HG02759 (cell line): ENCODE measurements at regions not wholly inside any gene's neighbourhood (a gene's known extent, or its start where the extent isn't known, plus 50 kb on each side); places are given as distances from the start of the nearest gene placed in this dataset.
A peak's percentile ranks its signal among the peaks of the same experiment; 100 is the strongest.
"Not testable (repeated sequence)": the region's sequence is repeated elsewhere in the genome, so short reads cannot be mapped to it uniquely, and the experiment has no call there.

Experiments used
- ATAC-seq: cut with Tn5 transposase; IDR thresholded peaks from one replicate; pipeline ENCODE4 v1.9.1; 2021; ENCODE audit warnings: mild to moderate bottlenecking, moderate library complexity; ENCODE audit not compliant: unreplicated experiment

DNA sequence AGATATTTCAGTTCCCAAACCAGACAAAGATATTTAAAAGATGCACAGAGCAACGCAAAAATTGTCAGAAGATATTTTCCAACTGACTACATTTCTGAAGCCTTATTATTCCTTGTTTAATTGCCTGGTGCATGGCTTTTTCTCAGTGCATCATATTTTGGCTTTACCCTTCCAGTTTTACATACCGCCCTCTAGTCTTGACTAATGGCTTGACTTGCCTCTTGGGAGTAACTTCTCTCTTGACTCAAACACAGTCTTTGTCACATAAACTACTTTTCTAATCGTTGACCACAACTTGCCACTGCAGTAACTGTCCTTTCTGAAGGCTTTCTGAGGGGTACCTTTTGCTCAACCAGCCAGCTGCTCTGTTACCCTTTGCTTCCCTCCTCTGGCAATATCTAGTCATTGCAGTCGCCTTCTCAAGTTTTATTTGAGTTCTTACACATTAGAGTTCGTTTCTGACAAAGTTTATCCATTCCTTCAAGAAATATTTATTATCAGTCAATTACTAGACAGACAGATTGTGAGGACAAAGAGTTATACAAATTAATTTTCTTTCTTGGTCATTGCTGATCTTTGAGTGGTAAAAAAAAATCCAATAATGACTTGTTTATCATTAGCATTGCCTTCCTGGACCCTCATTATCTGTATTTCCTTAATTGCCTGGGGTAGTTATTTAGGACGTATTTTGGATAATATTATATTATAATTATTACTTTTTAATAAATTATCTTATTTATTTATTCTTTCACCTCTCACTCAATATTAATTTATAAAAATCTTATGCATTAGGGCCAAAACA, 506.9 kb upstream of the PCDH10 start:
- ATAC-seq: peak; percentile 52

DNA sequence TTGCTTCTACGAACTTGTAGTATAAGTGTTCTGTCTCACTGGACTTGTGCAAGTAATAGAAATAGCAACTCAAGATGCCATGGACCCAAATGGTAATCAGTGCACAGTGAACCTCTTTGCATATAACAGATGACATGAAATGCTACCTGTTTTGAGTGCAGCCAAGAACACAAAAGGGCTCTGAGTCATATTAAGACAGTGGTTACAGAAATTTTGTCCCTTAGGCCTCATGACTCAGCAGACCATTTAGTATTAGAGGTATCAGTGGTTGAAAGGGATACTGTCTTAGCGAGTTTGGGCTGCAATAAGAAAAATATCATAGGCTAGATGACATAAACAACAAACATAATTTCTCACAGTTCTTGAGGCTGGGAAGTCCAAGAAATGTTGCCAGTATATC, 502.9 kb upstream of the PCDH10 start:
- peak; percentile 91 for ATAC-seq

DNA sequence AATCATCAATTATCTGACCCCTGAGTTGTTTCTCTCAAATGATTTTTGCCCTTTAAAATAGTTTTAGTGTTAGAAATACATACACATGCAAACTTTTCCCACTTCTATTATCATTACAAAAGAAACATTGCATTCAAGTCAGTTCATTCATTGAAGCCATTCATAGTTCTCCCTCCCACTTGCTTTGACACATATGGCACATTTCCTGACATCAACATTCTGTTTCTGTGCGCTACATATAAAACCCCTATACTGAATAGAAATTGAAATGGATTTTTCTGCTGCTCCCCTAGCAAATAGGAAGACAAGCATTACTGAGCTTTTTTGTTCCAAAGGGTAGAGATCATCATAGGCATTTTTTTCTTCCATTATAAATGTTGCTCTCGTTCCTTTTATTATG, 497.9 kb upstream of the PCDH10 start:
- no peak for ATAC-seq

DNA sequence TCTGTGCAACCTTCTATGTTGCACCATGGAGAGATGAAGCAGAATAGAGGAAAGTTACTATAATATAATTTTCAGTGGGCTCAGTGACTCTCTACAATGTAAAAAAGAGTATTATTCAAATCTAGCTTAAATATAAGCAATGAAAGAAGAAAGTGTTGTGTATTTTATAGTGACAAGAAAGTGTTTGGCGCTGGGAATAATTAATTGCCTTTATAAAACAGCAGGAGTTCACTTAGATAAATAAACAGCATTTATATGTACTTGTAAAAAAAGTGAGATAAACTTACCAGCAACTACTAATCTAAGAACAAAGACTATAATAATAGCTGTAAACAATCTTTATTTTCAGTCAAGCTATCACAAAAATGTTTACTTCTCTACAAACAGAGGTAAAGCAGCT, 488.9 kb upstream of the PCDH10 start:
- no peak for ATAC-seq

DNA sequence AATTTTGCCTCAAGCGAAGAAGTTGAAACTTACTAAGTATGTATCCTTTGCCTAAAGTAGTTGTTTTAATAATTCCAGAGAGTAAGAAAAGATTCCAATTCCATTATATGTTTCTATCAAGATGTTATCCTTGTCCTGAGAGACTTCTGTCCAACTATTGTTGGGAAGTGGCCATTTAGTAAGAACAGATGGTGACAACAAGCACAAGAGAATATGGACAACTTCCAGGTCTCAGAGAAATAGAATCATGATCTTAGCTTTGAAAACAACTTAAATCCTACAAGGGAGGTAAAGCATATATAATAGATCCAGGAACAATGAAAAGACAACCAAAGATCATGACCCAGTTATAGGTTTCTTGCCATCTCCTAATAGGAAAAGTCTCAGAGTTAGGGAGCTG, 486.6 kb upstream of the PCDH10 start:
- ATAC-seq: no peak

DNA sequence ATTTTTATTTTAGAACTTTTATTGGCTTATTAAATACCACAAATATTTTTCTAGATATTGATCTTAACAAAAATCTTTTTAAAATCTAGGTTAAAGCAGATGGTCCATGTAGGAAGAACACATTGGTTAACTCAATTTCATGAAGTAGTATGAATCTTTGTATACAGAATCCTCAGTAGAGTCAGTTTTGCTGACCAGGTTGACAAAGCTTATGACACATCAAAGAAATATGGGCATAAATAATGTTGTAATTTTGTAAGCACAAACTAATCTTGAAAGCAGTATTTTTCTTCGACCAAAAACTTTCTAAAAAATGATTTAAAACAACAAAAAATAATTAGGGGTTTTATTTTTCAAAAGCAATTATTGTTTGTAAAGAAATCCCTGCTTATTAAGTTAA, 479.3 kb upstream of the PCDH10 start:
- no peak for ATAC-seq

DNA sequence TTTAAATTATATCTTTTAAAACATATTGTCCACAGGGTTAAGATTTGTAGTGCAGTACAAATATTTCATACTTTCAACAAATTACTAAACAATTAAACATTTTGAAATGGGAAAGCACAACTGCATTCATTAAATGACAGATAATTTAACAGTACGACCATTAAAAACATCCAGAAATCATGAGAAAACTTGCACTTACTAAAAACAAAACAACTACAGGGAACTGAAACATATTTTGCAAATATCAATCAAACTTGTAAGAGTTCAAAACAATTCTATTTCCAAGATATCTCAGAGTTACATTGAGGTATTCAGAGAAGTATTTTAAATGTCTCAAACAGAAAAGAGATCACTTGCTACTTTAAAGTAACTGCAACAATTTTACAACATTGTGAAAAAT, 478.5 kb upstream of the PCDH10 start:
- no peak for ATAC-seq

DNA sequence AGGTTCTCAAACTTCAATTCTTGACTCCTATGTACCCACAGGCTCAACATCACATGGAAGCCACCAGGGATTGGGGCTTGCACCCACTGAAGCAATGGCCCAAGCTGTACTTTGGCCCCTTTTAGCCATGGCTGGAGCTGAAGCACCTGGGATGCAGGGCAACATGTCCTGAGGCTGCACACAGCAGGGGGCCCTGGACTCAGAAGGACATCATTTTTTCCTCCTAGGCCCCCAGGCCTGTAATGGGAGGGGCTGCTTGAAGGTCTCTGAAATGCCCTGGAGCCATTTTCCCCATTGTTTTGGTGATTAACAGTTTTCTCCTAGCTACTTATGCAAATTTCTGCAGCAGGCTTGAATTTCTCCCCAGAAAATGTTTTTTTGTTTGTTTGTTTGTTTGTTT, 465.1 kb upstream of the PCDH10 start:
- no peak for ATAC-seq

DNA sequence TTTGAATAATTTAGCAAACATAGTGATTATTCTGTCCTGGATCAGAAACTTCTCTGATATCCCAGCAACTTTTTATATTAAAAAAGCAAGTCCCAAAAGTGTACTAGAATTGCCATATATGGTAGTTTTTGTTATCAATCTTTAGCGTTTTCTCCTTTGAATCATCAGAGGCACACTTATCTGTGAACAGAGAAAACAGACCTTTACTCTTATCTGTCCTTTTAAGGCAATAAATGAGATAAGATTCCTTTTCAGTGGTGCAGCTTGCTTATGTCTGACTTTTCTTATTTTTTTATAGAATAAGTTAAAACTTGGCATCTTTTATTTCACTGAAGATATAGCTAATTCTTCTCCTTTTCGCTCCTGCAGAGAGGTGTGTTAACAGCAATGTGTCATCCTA, 458.1 kb upstream of the PCDH10 start:
- no peak for ATAC-seq

DNA sequence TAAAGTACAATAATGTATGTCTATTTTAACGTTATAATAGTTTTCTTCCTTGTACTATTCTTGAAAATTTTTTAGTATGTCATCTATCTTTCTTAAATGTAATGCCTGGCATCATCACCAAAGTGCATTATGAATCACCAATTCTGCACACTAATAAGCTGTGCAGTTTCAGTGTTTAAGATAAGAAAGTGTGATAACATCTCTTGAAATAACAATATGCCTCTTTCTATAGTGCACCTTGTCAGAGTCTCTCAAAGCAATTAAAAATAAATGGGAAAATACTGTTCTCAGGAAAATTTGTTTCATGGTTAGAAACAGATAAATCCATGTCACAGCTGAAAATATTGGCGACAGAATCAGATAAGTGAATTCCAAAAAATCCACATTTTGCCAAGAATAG, 457.4 kb upstream of the PCDH10 start:
- no peak for ATAC-seq

DNA sequence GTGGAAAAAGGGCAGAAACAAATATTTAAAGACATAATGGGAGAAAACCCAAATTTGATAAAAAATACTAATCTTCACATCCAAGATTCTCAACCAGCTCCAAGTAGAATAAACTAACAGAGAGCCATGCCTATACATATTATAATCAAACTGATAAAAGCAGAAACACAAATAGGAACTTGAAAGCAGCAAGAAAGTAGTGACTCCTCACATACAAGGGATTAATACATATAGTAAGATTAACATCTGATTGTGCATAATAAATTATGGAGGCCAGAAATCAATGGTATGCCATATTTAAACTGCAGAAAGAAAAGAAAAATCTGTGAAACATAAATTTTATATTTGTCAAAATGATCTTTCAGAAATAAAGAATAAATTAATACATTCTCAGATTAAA, 454.3 kb upstream of the PCDH10 start:
- ATAC-seq: no peak

DNA sequence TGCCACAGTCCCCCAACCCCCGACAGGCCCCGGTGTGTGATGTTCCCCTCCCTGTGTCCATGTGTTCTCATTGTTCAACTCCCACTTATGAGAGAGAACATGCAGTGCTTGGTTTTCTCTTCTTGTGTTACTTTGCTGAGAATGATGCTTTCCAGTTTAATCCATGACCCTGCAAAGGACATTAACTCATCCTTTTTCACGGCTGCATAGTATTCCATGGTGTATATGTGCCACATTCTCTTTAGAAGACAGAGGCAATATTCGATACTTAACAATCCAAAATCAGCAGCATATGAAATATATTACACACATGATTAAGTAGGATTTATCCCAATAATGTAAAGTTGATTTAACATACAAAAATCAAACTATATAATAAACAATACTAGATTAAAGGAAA, 451.6 kb upstream of the PCDH10 start:
- not testable (repeated sequence) for ATAC-seq

DNA sequence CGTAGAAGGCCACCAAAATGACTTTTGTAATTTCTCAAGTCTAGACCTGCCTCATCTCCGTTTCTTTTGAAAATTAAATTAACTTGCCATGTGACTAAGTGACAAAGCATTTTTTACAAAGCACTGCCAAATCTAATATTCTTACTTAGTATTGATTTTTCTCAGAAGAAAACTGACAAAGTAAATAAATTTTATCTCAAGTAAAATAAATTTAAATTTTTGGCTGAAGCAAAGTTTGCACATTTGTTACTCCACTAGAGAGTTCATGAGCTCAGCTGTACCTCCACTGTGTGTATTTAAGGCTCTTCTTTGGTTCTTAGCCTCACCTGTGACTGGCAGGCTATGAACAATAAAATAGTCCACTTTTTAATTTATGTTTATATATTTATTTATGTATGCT, 441.1 kb upstream of the PCDH10 start:
- no peak for ATAC-seq

DNA sequence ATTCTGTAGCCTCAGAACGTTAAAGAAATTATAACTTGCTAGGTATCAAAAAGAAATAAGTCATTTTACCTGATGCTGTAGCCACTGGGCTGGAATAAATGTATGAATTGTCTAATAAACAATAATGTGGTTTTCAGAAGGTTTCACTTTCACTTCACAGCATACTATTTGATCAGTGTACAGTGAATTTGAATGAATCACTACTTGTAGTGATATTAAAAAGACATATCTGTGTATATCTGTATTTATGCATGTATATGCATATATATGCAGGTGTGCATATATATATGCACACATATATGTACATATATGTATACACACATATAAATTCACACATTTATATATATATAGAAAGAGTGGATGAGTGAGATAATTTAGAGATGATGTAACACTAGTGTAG, 440.0 kb upstream of the PCDH10 start:
- ATAC-seq: no peak

DNA sequence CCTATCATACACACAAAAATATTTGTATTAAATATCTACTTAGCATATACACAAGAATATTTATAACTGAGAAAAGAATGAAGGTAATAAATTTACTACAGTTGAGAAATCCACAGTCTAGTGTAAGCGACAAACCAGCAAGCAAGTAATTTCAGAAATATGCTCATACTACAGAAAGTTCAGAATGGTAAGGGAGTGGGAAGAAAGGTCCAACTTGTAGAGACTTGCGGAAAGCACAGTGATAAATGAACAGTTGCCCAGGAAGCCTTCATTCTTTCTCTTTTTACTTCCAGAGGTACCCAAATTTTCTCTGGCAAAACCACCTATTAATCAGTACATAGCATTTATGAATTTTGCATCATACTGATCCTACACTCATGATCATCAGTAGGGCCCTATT, 438.1 kb upstream of the PCDH10 start:
- ATAC-seq: no peak

DNA sequence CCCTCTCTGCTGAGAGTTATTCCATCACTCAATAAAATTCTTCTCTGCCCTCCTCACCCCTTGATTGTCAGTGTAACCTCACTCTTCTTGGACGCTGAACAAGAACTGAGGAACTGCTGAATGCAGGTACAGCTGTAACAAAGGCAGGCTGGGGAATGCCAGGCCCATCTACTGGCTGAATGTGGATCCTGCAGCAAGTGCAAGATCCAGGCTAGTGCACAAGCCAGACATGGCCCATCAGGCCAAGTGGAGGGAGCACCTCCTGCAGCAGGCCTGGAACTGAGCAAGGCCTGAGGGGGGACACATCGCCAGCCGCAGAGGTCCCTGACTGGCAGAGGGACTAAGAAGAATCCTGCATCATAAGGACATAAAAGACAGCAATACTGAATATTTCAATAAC, 411.8 kb upstream of the PCDH10 start:
- no peak for ATAC-seq

DNA sequence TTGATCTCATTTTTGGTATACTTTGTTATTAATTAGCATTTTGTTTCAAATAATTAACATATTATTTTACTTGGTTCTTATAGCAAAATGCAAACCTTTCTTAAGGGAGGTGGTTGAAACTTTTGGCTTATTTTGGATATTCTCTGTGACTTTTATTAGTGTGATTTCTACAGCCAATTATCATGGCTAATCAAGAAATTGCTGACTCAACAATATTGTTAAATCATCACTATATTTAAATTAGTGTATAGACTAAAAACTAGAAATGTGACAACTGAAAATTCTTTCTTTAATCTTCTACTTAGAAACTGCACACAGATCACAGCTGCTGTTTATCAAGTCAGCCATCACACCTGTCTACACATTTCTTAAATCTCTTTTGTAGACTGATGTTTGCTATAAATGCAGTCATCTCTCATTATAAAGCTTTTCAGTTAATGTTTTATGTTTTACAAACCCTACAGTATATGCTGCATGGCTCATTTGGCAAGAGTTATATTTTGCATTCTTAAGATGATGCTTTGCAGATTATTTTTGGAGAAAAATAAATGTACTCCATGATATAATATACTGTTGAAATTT, 389.8 kb upstream of the PCDH10 start:
- ATAC-seq: no peak

DNA sequence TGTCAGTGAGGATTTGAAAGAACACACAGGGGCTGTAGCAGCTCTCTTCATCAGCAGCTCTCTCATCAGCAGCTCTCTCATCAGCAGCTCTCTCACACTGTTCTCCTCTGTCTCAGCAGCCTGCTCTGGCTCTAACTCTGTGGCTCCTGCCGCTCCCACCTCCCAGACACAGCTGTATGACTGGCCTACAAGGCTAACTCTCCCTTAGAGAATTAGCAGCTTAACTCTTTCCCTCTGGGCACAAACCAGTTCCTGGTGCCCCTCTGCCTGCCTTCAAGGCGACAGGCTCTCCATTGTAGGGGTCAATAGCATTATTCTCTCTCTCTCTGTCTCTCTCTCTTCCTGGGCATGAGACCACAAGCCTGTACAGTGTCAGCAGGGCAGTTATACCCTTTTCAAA, 385.6 kb upstream of the PCDH10 start:
- ATAC-seq: no peak

DNA sequence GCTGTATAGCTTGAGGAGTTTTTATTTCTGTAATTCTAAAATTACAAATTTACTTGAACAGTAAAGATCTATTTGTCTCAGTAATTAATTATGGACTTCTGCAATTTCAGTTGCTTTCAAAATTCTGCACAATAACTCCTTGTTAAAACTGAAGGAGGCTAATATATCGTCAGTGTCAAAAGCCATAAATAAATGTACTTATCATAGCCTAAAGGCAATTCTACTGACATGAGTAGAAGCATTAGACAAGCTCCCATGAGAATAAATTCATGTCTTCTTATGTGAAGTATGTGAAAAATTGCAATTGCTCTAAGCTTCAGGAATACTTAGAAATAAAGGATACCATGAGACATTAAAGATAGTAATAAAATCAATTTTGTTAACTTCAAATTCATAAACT, 381.2 kb upstream of the PCDH10 start:
- ATAC-seq: no peak

DNA sequence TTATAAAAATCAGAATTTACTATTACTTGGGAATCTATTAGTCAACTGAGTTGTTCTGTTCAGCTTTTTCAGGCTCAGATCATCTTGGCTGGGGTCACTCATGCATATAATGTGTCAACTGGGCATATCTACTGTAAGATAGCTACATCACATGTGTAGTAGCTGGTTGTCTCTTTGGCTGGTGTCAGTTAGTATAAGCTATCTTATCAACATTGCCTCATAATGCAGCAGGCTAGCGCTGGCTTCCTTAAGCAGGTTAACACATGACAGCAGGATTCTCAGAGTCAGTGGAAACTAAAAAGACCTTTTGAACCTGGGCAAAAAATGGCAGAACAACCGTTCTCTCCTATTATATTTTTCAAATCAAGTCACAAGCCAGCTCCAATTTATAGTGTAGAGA, 378.3 kb upstream of the PCDH10 start:
- ATAC-seq: no peak

DNA sequence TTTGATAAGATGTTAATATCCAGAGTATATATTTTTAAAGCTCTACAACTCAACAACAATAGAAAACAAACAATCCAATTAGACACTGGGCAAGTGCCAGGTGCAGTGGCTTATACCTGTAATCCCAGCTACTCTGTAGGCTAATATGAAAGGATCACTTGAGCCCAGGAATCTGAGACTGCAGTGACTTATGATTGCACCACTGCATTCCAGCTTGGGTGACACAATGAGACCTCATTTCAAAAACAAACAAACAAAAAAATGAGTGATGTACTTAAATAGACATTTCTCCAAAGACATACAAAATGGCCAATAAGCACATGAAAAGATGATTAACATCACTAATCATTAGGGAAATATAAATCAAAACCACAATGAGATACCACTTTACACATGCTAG, 356.8 kb upstream of the PCDH10 start:
- ATAC-seq: no peak

DNA sequence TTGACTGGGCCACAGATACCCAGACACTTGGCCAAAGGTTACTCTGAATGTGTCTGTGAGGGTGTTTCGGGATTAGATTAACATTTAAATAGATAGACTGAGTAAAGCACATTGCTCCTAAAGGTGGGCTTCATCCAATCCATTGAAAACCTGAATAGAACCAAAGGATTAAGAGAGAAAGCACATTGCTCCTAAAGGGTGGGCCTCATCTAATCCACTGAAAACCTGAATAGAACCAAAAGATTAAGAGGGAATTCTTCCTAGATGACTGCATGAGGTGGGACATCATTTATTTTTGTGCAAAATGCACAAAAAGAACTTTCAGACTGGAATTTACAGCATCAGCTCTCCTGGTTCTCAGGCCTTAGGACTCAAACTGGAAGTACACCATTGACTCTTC, 351.2 kb upstream of the PCDH10 start:
- no peak for ATAC-seq
